ENCODE measurements at regions not wholly inside any gene's neighbourhood (a gene's known extent, or its start where the extent isn't known, plus 50 kb on each side); places are given as distances from the start of the nearest gene placed in this dataset.

DNA sequence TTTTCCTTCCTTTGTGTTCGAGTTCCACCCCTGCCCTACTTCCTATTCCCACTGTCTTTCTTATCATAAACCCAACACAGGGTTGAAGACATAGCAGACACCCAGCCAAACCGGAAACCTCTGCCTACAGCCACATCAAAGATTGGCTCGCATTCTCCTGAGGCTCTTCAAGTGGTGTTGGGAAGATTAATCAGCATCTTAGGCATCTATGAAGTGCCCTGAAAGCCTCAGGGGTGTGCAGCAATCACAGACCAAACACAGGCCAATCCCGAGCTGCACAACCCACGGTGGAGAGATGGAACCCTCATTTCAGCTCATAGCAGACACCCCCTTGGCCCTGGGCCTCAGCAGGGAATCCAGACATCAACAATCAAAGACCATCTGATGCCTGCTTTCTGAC lies 255.9 kb downstream of the XXYLT1 start:
- no peak for TF ChIP-seq EZH2 (IDR thresholded peaks at IDR 0.05; ENCODE audit: low read depth, unreplicated experiment)
- TF ChIP-seq, protein P1, sequence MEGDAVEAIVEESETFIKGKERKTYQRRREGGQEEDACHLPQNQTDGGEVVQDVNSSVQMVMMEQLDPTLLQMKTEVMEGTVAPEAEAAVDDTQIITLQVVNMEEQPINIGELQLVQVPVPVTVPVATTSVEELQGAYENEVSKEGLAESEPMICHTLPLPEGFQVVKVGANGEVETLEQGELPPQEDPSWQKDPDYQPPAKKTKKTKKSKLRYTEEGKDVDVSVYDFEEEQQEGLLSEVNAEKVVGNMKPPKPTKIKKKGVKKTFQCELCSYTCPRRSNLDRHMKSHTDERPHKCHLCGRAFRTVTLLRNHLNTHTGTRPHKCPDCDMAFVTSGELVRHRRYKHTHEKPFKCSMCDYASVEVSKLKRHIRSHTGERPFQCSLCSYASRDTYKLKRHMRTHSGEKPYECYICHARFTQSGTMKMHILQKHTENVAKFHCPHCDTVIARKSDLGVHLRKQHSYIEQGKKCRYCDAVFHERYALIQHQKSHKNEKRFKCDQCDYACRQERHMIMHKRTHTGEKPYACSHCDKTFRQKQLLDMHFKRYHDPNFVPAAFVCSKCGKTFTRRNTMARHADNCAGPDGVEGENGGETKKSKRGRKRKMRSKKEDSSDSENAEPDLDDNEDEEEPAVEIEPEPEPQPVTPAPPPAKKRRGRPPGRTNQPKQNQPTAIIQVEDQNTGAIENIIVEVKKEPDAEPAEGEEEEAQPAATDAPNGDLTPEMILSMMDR (conservative IDR thresholded peaks at IDR 0.05; ENCODE audit: low read depth in 2 of 2): no peak
- TF ChIP-seq EZH2phosphoT487 (IDR thresholded peaks at IDR 0.05; ENCODE audit: unreplicated experiment): no peak
- TF ChIP-seq JUNB (IDR thresholded peaks at IDR 0.05; ENCODE audit: unreplicated experiment): no peak
- TF ChIP-seq, protein P2, sequence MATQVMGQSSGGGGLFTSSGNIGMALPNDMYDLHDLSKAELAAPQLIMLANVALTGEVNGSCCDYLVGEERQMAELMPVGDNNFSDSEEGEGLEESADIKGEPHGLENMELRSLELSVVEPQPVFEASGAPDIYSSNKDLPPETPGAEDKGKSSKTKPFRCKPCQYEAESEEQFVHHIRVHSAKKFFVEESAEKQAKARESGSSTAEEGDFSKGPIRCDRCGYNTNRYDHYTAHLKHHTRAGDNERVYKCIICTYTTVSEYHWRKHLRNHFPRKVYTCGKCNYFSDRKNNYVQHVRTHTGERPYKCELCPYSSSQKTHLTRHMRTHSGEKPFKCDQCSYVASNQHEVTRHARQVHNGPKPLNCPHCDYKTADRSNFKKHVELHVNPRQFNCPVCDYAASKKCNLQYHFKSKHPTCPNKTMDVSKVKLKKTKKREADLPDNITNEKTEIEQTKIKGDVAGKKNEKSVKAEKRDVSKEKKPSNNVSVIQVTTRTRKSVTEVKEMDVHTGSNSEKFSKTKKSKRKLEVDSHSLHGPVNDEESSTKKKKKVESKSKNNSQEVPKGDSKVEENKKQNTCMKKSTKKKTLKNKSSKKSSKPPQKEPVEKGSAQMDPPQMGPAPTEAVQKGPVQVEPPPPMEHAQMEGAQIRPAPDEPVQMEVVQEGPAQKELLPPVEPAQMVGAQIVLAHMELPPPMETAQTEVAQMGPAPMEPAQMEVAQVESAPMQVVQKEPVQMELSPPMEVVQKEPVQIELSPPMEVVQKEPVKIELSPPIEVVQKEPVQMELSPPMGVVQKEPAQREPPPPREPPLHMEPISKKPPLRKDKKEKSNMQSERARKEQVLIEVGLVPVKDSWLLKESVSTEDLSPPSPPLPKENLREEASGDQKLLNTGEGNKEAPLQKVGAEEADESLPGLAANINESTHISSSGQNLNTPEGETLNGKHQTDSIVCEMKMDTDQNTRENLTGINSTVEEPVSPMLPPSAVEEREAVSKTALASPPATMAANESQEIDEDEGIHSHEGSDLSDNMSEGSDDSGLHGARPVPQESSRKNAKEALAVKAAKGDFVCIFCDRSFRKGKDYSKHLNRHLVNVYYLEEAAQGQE (IDR thresholded peaks at IDR 0.05; ENCODE audit: unreplicated experiment): no peak
- TF ChIP-seq POLR2AphosphoS5 (IDR thresholded peaks at IDR 0.05; ENCODE audit: low read depth): no peak

Measured in GM23338 (cell line).